BLaER1 (cell line): ENCODE measurements at regions not wholly inside any gene's neighbourhood (a gene's known extent, or its start where the extent isn't known, plus 50 kb on each side); places are given as distances from the start of the nearest gene placed in this dataset.
"Not testable (repeated sequence)": the region's sequence is repeated elsewhere in the genome, so short reads cannot be mapped to it uniquely, and the experiment has no call there.

Experiments
- H3K27ac ChIP-seq: shearing (Covaris generic); formaldehyde crosslinking; 2 replicates; pipeline ENCODE4 v1.8.1; 2022
- H3K27me3 ChIP-seq: shearing (Covaris generic); formaldehyde crosslinking; 2 replicates; pipeline ENCODE4 v1.8.1; 2022
- H3K36me3 ChIP-seq: shearing (Covaris generic); formaldehyde crosslinking; 2 replicates; pipeline ENCODE4 v1.8.1; 2022
- H3K4me1 ChIP-seq: shearing (Covaris generic); formaldehyde crosslinking; 2 replicates; pipeline ENCODE4 v1.8.1; 2022
- H3K4me2 ChIP-seq: shearing (Covaris generic); formaldehyde crosslinking; 2 replicates; pipeline ENCODE4 v1.8.1; 2022
- H3K4me3 ChIP-seq: shearing (Covaris generic); formaldehyde crosslinking; 2 replicates; pipeline ENCODE4 v1.8.1; 2022
- H3K9ac ChIP-seq: shearing (Covaris generic); formaldehyde crosslinking; 2 replicates; pipeline ENCODE4 v1.8.1; 2022
- H3K9me3 ChIP-seq: shearing (Covaris generic); formaldehyde crosslinking; 2 replicates; pipeline ENCODE4 v1.8.1; 2022
- H4K20me1 ChIP-seq: shearing (Covaris generic); formaldehyde crosslinking; 2 replicates; pipeline ENCODE4 v1.8.1; 2022
- Cebpa-rat ChIP-seq: shearing (Covaris generic); IDR thresholded peaks from 2 replicates; pipeline ENCODE4 v1.8.1; 2022

DNA sequence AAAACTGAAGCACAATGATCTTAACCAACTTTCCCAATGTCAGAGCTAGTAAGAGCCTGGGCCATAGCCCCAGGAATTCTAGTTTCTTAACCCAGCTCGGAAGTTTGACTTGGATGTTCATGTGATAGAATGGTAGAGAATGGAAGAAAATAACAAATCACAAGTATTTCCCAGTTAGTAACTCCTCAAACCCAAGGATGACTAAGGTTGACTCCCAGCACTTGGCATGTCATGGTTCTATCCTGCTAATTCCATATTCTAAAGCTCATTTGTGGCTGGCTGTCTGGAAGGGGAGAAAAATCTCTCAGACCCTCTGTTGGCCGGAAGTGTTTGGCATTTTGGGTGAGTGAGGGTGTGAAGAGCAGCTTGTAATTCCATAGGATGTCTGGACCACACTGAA, 248.7 kb downstream of the RFPL4B start:
- H3K36me3 ChIP-seq, result no peaks in the 10 kb centered on the region
- TF ChIP-seq Cebpa-rat, result no peak
- H4K20me1 ChIP-seq, result no peaks in the 10 kb centered on the region
- no peak overlapping the region for H3K9ac ChIP-seq
- no peak overlapping the region for H3K4me3 ChIP-seq
- no peaks in the 10 kb centered on the region for H3K4me1 ChIP-seq
- no peak overlapping the region for H3K4me2 ChIP-seq
- no peak overlapping the region for H3K27ac ChIP-seq
- H3K27me3 ChIP-seq, result no peaks in the 10 kb centered on the region
- H3K9me3 ChIP-seq, result peaks cover 8% of the 10 kb centered on the region; the same call in 1 of the 2 replicates

DNA sequence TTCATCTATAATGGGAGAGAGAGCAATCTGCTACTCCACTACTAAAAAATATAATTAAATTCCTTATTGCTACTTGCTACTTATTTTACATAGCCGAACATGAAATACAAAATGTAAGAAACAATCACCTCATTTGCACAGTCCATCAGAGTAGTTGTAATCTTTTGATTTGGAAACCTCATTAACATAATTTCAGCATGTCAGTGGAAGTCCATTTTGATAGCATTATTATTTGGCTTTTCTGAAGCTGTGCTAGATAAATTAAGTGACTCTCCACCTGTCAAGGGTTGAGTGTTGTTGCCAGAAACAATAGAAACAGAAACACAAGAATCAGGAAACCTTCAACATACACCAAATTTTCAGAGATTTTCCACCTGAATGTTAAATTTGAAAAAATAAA, 250.0 kb downstream of the RFPL4B start:
- Histone ChIP-seq H3K9ac (no peak overlapping the region), H3K4me2 (no peak overlapping the region), H3K4me3 (no peak overlapping the region), H3K27me3 (no peaks in the 10 kb centered on the region), H3K27ac (no peak overlapping the region), H3K4me1 (no peaks in the 10 kb centered on the region), H3K36me3 (no peaks in the 10 kb centered on the region), H4K20me1 (no peaks in the 10 kb centered on the region), H3K9me3 (peaks cover 8% of the 10 kb centered on the region; the same call in 1 of the 2 replicates)
- TF ChIP-seq Cebpa-rat, result no peak

DNA sequence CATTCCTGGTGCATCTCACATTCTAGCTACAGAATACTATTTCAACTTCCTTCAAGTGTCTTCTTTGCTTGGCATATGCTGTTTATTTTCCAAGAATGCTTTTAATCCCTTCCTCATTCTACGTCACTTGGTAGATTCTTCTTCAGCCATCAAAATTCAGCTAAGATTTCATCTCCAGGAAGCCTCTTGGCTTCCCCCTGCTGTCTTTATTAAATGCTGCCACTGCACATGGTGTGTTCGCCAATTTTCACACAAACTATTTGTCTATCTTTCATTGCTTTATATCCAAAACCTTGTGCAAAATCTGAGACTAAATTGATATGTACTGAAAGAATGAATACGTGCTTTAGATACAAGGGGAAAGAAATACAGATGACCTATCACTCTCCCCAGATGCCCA, 253.0 kb downstream of the RFPL4B start:
- no peaks in the 10 kb centered on the region for H3K36me3 ChIP-seq
- H3K4me1 ChIP-seq, result no peaks in the 10 kb centered on the region
- no peak overlapping the region for H3K9ac ChIP-seq
- H3K27ac ChIP-seq, result no peak overlapping the region
- no peaks in the 10 kb centered on the region for H3K9me3 ChIP-seq
- no peak overlapping the region for H3K4me2 ChIP-seq
- H4K20me1 ChIP-seq, result no peaks in the 10 kb centered on the region
- H3K27me3 ChIP-seq, result no peaks in the 10 kb centered on the region
- no peak overlapping the region for H3K4me3 ChIP-seq
- TF ChIP-seq Cebpa-rat, result no peak

- Histone ChIP-seq H3K27ac (no peak overlapping the region), H3K9ac (no peak overlapping the region), H3K9me3 (peaks cover 9% of the 10 kb centered on the region), H3K4me3 (no peak overlapping the region), H3K36me3 (no peaks in the 10 kb centered on the region), H3K4me1 (no peaks in the 10 kb centered on the region), H4K20me1 (no peaks in the 10 kb centered on the region), H3K4me2 (no peak overlapping the region), H3K27me3 (no peaks in the 10 kb centered on the region)
- no peak for TF ChIP-seq Cebpa-rat
Observed at GRCh38 chr6:112603726-112604125, 256.6 kb downstream of the RFPL4B start.

DNA sequence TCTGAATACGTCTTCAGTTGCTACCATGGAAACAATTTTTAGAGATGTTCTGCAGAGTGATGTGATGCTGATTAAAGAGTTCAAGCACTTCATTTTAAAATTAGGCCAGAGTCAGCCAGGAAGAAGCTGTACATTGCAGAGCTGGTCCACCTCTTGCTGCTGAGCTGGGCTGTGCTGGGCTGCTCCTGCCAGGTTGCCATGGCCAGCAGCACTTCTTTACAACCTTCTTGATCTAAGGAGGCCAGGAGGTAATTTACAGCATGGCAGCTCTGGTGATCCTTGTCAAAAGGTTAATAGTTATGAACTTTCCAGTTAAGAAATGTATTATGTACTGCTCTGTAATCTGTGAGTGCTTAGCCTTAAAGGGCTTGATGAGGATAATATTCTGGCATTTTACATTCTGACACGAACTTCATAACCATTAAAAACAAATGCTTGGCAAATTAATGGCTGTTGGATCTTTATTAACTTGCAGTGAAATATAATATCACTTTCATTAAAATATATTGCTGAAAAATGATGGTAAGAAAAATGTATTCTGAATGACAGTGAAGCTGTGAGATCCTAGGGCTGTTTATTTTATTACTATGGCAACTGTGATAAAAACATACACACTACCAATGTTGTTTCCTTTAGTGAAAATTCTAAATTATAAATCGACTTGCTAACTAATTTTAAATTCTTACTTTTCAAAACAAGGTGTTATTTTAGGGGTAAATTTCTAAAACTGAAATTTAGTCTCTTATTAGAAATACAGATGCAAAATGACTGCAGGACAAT, 259.7 kb downstream of the RFPL4B start:
- peaks cover 23% of the 10 kb centered on the region for H3K9me3 ChIP-seq
- no peak overlapping the region for H3K4me2 ChIP-seq
- TF ChIP-seq Cebpa-rat, result no peak
- no peaks in the 10 kb centered on the region for H3K4me1 ChIP-seq
- H3K27me3 ChIP-seq, result no peaks in the 10 kb centered on the region
- H4K20me1 ChIP-seq, result no peaks in the 10 kb centered on the region
- no peak overlapping the region for H3K4me3 ChIP-seq
- no peak overlapping the region for H3K9ac ChIP-seq
- H3K27ac ChIP-seq, result no peak overlapping the region
- H3K36me3 ChIP-seq, result no peaks in the 10 kb centered on the region

DNA sequence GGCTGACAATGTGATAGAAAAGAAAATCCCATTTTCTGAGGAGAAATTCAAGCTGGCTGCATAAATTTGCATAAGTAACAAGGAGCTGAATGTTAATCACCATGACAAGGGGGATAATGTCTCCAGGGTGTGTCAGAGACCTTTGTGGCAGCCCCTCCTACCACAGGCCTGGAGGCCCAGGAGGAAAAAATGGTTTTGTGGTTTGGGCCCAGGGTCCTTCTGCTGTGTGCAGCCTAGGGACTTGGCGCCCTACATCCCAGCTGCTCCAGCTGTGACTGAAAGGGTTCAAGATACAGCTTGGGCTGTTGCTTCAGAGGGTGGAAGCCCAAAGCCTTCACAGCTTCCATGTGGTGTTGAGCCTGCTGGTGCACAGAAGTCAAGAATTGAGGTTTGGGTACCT, 261.8 kb downstream of the RFPL4B start:
- peaks cover 23% of the 10 kb centered on the region for H3K9me3 ChIP-seq
- H3K9ac ChIP-seq, H3K27ac ChIP-seq, H3K36me3 ChIP-seq, H4K20me1 ChIP-seq, H3K4me2 ChIP-seq, H3K27me3 ChIP-seq, H3K4me1 ChIP-seq, H3K4me3 ChIP-seq: not testable (repeated sequence)

GRCh38 chr6:112613410-112613809, 266.3 kb downstream of the RFPL4B start:
- H3K4me1 ChIP-seq, result no peaks in the 10 kb centered on the region
- no peak overlapping the region for H3K9ac ChIP-seq
- H3K9me3 ChIP-seq, result peaks cover 16% of the 10 kb centered on the region
- no peaks in the 10 kb centered on the region for H3K27me3 ChIP-seq
- no peaks in the 10 kb centered on the region for H3K36me3 ChIP-seq
- no peak overlapping the region for H3K27ac ChIP-seq
- H3K4me3 ChIP-seq, result no peak overlapping the region
- no peak overlapping the region for H3K4me2 ChIP-seq
- H4K20me1 ChIP-seq, result no peaks in the 10 kb centered on the region
- TF ChIP-seq Cebpa-rat, result no peak

DNA sequence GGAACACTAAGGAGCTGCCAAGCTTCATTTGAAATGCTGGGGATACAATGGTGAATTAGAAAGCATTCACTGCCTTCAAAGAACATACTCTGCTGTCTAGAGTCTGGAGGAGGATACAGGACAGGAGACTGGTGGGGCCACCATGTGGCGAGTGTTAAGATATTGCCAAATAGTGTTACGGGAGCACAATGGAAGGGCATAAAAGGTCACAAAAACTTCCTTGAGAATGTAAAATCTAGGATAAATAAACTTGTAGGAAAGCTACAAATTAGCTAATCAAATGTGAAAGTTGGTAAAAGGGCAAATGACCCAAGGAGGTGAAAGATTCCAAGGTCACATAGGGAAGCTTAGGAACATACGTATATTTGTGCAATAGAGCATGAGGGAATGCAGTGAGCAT, 271.7 kb downstream of the RFPL4B start:
- H3K9me3 ChIP-seq, result no peaks in the 10 kb centered on the region
- H3K9ac ChIP-seq, result no peak overlapping the region
- no peak overlapping the region for H3K27ac ChIP-seq
- no peaks in the 10 kb centered on the region for H4K20me1 ChIP-seq
- H3K4me1 ChIP-seq, result no peaks in the 10 kb centered on the region
- H3K36me3 ChIP-seq, result no peaks in the 10 kb centered on the region
- H3K4me2 ChIP-seq, result no peak overlapping the region
- H3K4me3 ChIP-seq, result no peak overlapping the region
- H3K27me3 ChIP-seq, result no peaks in the 10 kb centered on the region
- no peak for TF ChIP-seq Cebpa-rat

DNA sequence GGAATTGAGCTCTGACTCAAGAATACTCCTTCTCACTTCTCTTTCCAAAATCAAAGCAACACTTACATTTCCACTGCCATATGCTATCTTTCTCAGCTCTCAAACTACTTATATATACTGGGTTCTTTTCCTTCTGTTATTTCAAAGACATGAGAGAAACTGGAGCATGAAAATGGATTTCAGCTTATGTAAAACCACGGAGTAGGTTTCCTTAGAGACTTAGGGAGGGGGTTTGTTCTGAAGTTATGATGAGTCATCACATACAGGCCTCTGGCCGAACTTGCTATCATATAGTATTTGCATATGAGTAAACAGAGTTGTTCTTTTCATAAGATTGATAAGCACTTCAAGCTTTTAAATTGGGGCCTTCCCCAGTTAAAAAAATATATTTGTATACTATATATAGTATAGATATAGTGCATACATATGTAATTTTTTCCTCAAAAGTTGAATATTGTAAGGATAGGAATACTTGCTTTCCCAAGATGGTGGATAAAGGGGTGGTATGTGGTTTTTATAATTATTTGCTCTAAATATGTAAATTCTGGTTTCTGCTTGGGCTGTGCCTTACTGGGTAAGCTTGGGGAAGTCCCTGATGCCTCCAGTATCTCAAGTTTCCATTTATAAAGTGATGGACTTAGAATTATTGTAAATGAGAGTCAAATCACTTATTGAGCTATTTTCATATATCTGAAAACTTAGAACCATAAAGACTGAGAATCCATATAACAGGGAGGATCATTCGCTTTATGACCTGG, 273.9 kb downstream of the RFPL4B start:
- Histone ChIP-seq H3K27ac (no peak overlapping the region), H3K4me2 (no peak overlapping the region), H3K9me3 (no peaks in the 10 kb centered on the region), H3K9ac (no peak overlapping the region), H3K36me3 (no peaks in the 10 kb centered on the region), H3K4me3 (no peak overlapping the region), H3K4me1 (no peaks in the 10 kb centered on the region), H3K27me3 (no peaks in the 10 kb centered on the region), H4K20me1 (no peaks in the 10 kb centered on the region)
- no peak for TF ChIP-seq Cebpa-rat

DNA sequence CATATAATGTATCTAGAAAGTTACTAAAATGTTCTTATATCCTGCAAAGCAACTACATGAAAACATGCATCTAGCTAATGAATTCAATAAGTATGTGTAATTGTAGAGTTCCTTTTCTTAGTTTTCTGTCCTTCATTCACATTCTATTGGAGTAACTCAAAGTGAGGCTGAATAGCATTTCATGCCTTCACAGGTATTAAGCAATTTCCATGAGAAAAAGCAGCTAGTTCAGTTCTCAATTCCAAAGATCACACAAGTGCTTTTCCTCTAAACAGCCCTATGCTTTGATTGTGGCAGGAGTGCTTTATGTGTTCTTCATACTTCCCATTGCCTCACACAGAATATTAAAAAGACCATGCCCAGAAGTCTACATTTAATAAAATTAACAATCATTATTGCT, 274.9 kb downstream of the RFPL4B start:
- Histone ChIP-seq H3K36me3 (no peaks in the 10 kb centered on the region), H3K27me3 (no peaks in the 10 kb centered on the region), H4K20me1 (no peaks in the 10 kb centered on the region), H3K4me1 (no peaks in the 10 kb centered on the region), H3K9ac (no peak overlapping the region), H3K4me3 (no peak overlapping the region), H3K4me2 (no peak overlapping the region), H3K27ac (no peak overlapping the region), H3K9me3 (no peaks in the 10 kb centered on the region)
- TF ChIP-seq Cebpa-rat, result no peak
